ENCODE measurements at regions not wholly inside any gene's neighbourhood (a gene's known extent, or its start where the extent isn't known, plus 50 kb on each side); places are given as distances from the start of the nearest gene placed in this dataset.

DNA sequence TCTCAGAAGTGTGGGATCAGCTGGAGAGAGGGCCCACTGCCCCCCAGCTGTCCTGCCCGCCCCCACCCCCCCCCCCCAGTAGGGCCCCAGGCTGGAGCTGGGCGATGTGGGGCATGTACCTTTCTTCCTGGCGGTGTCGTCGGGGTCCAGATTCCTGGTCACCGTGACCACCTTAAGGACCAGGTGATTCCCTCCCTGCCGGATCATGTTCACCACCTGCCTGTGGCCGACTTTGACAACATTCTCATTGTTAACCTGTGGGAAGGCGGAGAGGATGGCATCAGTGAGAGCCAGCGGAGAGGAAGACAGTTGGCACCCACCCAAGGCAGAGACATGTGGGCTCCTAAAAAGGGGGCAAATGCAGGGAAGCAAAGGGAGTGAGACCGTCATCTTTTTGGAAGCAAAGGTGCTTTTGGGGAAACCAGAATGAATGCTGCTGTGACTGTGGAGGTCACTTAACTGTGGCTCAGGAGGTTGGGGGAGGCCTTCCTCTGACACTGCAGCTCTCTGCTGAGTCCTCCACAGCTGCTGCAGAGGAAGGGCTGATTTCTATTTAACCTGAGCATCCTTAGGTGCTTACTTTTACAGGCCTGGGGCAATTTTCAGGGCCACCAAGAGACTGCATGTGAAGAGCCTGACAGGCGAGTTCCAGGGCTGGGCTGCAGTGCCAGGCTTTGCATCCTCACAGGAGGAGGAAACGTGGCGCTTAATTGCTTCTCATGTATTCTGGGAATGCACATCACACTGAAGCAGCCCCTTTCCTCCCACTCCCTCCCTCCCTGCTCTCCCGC, 104.5 kb downstream of the CTTN start:
- TF ChIP-seq HNRNPH1 (optimal IDR thresholded peaks at IDR 0.05; ENCODE audit: low read depth, low read length) (no peak), POLR2AphosphoS5 (IDR thresholded peaks at IDR 0.05; ENCODE audit: control insufficient read depth, insufficient read depth, low read depth, low read length) (no peak), ARNT (IDR thresholded peaks at IDR 0.05) (no peak), TRIM24 (IDR thresholded peaks at IDR 0.05) (no peak), ZNF707 (CRISPR knock-in tag; conservative IDR thresholded peaks at IDR 0.05) (no peak), CTCF (IDR thresholded peaks at IDR 0.05 in 2 of 3, conservative IDR thresholded peaks at IDR 0.05 in 1 of 3; ENCODE audit: insufficient read depth in 2 of 3, low read depth in 1 of 3, low read length in 3 of 3) (no peak), CEBPB (tag; IDR thresholded peaks at IDR 0.05) (no peak)
- TF ChIP-seq, protein P1, sequence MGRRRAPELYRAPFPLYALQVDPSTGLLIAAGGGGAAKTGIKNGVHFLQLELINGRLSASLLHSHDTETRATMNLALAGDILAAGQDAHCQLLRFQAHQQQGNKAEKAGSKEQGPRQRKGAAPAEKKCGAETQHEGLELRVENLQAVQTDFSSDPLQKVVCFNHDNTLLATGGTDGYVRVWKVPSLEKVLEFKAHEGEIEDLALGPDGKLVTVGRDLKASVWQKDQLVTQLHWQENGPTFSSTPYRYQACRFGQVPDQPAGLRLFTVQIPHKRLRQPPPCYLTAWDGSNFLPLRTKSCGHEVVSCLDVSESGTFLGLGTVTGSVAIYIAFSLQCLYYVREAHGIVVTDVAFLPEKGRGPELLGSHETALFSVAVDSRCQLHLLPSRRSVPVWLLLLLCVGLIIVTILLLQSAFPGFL (CRISPR knock-in tag; IDR thresholded peaks at IDR 0.05), result no peak

Data from K562 (cell line).